Smooth muscle cell (in vitro differentiated cells): ENCODE measurements at regions not wholly inside any gene's neighbourhood (a gene's known extent, or its start where the extent isn't known, plus 50 kb on each side); places are given as distances from the start of the nearest gene placed in this dataset.
A peak's percentile ranks its signal among the peaks of the same experiment; 100 is the strongest.

Experiments
- DNase-seq: peaks from one replicate; lab custom pipeline; 2025; ENCODE audit not compliant: unreplicated experiment; lab: John Stamatoyannopoulos, UW
- H2AFZ ChIP-seq: fragments of 200-600 bp; sonication (generic); 2 replicates; pipeline ENCODE4 v1.6.0; 2016; ENCODE audit warnings: antibody characterized with exemption, low read depth, mild to moderate bottlenecking
- H3F3A ChIP-seq: fragments of 200-600 bp; sonication (generic); 2 replicates; pipeline ENCODE4 v1.6.0; 2017; ENCODE audit warnings: antibody characterized with exemption, low read depth
- H3K27ac ChIP-seq: fragments of 200-600 bp; sonication (generic); 2 replicates; pipeline ENCODE4 v1.5.1; 2016; ENCODE audit warnings: low read depth, mild to moderate bottlenecking
- H3K27me3 ChIP-seq: fragments of 200-600 bp; sonication (generic); 2 replicates; pipeline ENCODE4 v1.6.1; 2016; ENCODE audit warnings: low read depth, mild to moderate bottlenecking
- H3K36me3 ChIP-seq: fragments of 200-600 bp; sonication (generic); 2 replicates; pipeline ENCODE4 v1.5.1; 2016; ENCODE audit warnings: low read depth
- H3K4me1 ChIP-seq: fragments of 200-600 bp; sonication (generic); 2 replicates; pipeline ENCODE4 v1.5.1; 2016; ENCODE audit warnings: low read depth
- H3K4me2 ChIP-seq: fragments of 200-600 bp; sonication (generic); 2 replicates; pipeline ENCODE4 v1.6.0; 2016; ENCODE audit warnings: mild to moderate bottlenecking
- H3K4me3 ChIP-seq: fragments of 200-600 bp; sonication (generic); 2 replicates; pipeline ENCODE4 v1.5.1; 2016; ENCODE audit warnings: mild to moderate bottlenecking
- H3K79me2 ChIP-seq: fragments of 200-600 bp; sonication (generic); 2 replicates; pipeline ENCODE4 v1.6.0; 2016; ENCODE audit warnings: low read depth, mild to moderate bottlenecking
- H3K9ac ChIP-seq: fragments of 200-600 bp; sonication (generic); 2 replicates; pipeline ENCODE4 v1.6.0; 2016; ENCODE audit warnings: low read depth
- H3K9me3 ChIP-seq: fragments of 200-600 bp; sonication (generic); replicated peaks from 2 replicates; pipeline ENCODE4 v1.5.1; 2016; ENCODE audit warnings: low read depth
- H4K20me1 ChIP-seq: fragments of 200-600 bp; sonication (generic); 2 replicates; pipeline ENCODE4 v1.6.0; 2016; ENCODE audit warnings: low read depth
- WGBS: methylation state at CpG from one replicate; pipeline ENCODE4 v1.1.7; 2016; ENCODE audit warnings: low lambda C conversion rate; 5-methylcytosine and 5-hydroxymethylcytosine counted together
- TF ChIP-seq, protein P1 (sequence below): fragments of 200-600 bp; sonication (generic); IDR thresholded peaks from 2 replicates; pipeline ENCODE4 v1.5.1; 2017; ENCODE audit warnings: borderline replicate concordance, mild to moderate bottlenecking, antibody characterized with exemption; ENCODE audit not compliant: insufficient read depth, poor library complexity, severe bottlenecking

DNA sequence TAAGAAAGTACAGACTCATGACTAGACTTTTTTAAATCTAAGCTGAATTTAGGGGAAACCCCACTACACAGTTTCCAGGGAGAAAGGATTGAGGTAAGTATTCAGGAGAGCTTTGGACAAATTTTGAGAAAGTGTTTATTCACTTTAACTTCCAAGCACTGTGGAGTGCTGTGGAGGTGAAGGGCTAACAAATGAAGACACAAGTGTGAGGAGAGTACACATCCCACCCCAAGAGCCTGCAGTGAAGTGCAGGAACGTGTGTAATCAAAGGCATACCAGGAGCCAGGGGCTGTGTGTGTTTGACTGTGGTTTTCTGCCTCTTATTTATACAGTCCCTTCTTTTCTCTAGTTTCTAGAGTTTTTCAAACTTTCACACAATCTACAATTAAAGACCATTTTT lies 118.3 kb downstream of the CMPK2 start:
- Histone ChIP-seq H3K79me2 (no peaks in the 10 kb centered on the region), H3K27me3 (no peaks in the 10 kb centered on the region), H3K4me1 (no peaks in the 10 kb centered on the region), H3K9ac (no peak overlapping the region), H4K20me1 (no peaks in the 10 kb centered on the region), H2AFZ (no peak overlapping the region), H3K36me3 (no peaks in the 10 kb centered on the region), H3F3A (no peaks in the 10 kb centered on the region), H3K9me3 (no peaks in the 10 kb centered on the region), H3K27ac (no peak overlapping the region), H3K4me3 (no peak overlapping the region), H3K4me2 (no peak overlapping the region)
- DNase-seq: no peak
- WGBS: 75% methylated on average over 1 of the region's 1 CpG
- TF ChIP-seq, protein P1, sequence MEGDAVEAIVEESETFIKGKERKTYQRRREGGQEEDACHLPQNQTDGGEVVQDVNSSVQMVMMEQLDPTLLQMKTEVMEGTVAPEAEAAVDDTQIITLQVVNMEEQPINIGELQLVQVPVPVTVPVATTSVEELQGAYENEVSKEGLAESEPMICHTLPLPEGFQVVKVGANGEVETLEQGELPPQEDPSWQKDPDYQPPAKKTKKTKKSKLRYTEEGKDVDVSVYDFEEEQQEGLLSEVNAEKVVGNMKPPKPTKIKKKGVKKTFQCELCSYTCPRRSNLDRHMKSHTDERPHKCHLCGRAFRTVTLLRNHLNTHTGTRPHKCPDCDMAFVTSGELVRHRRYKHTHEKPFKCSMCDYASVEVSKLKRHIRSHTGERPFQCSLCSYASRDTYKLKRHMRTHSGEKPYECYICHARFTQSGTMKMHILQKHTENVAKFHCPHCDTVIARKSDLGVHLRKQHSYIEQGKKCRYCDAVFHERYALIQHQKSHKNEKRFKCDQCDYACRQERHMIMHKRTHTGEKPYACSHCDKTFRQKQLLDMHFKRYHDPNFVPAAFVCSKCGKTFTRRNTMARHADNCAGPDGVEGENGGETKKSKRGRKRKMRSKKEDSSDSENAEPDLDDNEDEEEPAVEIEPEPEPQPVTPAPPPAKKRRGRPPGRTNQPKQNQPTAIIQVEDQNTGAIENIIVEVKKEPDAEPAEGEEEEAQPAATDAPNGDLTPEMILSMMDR: no peak

DNA sequence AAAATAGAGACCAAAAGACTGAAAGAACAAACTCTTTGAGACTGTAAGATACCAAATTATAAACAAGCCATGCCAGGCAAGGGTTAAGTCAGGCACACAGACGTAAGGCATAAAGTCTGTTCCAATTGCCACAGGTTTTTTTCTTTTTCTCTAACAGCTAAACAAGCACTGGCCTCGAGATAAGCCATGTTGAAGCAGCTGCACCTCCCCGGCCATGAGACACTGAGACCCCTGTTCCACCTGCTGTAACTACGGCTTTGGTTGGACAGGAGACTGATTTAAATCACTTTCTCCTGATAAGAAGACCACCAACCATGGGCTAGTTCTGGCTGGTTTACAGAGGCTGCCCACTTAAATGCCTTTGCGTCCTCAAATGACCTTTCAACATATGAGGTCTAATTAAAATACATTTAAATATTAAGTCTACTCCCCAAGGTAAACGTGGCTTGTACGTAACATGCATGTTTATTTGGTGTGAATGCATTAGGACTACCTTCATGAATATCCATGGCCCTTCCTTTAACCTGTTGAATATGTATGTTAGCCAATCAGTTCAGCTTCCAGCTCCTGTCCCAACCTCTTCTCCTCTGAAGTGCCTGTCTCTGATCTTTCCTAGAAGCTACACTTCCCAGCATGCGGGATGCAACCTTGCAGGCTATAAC lies 117.2 kb downstream of the CMPK2 start:
- Histone ChIP-seq H3K4me3 (no peak overlapping the region), H3K79me2 (no peaks in the 10 kb centered on the region), H3K36me3 (no peaks in the 10 kb centered on the region), H3K27ac (no peak overlapping the region), H2AFZ (no peak overlapping the region), H3K27me3 (no peaks in the 10 kb centered on the region), H3K4me1 (no peaks in the 10 kb centered on the region), H3K4me2 (no peak overlapping the region), H4K20me1 (no peaks in the 10 kb centered on the region), H3F3A (no peaks in the 10 kb centered on the region), H3K9me3 (no peaks in the 10 kb centered on the region), H3K9ac (no peak overlapping the region)
- 74% methylated on average over 8 of the region's 8 CpGs for WGBS
- TF ChIP-seq, protein P1: no peak
- no peak for DNase-seq

DNA sequence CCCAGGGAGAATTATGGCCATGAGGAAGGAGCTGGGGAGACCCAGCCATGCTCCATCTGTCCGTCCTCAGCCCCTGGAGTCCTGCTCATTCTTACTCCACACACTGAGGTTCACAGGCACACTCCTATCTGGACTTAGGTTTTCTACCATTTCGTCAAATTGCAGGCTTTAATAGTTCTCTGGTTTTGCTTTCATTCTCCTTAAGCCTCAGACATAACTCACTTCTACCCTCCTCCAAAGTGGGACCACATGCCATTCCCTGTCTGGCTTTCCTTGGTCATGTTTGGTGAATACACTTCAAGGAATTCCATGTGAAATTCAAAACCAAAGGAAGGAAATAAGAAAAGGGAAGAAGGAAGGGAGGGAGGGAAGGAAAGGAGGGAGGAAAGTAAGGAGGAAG lies 115.7 kb downstream of the CMPK2 start:
- H3K9ac ChIP-seq: no peak overlapping the region
- DNase-seq: no peak
- no peak overlapping the region for H2AFZ ChIP-seq
- H3K4me1 ChIP-seq: no peaks in the 10 kb centered on the region
- peak overlapping the region; percentile 58 for H3K4me2 ChIP-seq
- H3K27ac ChIP-seq: peak overlapping the region; percentile 43
- TF ChIP-seq, protein P1: no peak
- no peaks in the 10 kb centered on the region for H3F3A ChIP-seq
- no peaks in the 10 kb centered on the region for H3K79me2 ChIP-seq
- H3K36me3 ChIP-seq: no peaks in the 10 kb centered on the region
- no peak overlapping the region for H3K4me3 ChIP-seq
- 22% methylated on average over 2 of the region's 2 CpGs for WGBS
- no peaks in the 10 kb centered on the region for H4K20me1 ChIP-seq
- no peaks in the 10 kb centered on the region for H3K9me3 ChIP-seq
- no peaks in the 10 kb centered on the region for H3K27me3 ChIP-seq
